HepG2 (cell line): ENCODE measurements at regions not wholly inside any gene's neighbourhood (a gene's known extent, or its start where the extent isn't known, plus 50 kb on each side); places are given as distances from the start of the nearest gene placed in this dataset.
A peak's percentile ranks its signal among the peaks of the same experiment; 100 is the strongest.

ENCODE experiments used
- CBFB ChIP-seq: sonication (generic); formaldehyde crosslinking; IDR thresholded peaks from 2 replicates; pipeline ENCODE4 v1.4.0; 2020; ENCODE audit warnings: missing genetic modification reagents
- CEBPB ChIP-seq: IDR thresholded peaks from 2 replicates; pipeline ENCODE4 v1.6.1; 2011; ENCODE audit warnings: low read depth, low read length, improper control_type of control experiment, borderline replicate concordance
- CENPT ChIP-seq: sonication (generic); formaldehyde crosslinking; IDR thresholded peaks from 2 replicates; pipeline ENCODE4 v1.8.0; 2022; ENCODE audit warnings: low read depth, mild to moderate bottlenecking, moderate library complexity, missing genetic modification reagents
- EP300 ChIP-seq, 3 experiments: sonication (generic) in 1 of 3; formaldehyde crosslinking in 1 of 3; IDR thresholded peaks; 2 replicates each; pipeline versions ENCODE4 v1.5.1 to v1.6.1; 2011 to 2020; ENCODE audit warnings: low read depth in 2 of 3, low read length in 2 of 3, borderline replicate concordance in 1 of 3, improper control_type of control experiment in 1 of 3, mild to moderate bottlenecking in 1 of 3, missing genetic modification reagents in 1 of 3, moderate library complexity in 1 of 3
- FOXJ3 ChIP-seq: sonication (generic); formaldehyde crosslinking; IDR thresholded peaks from 2 replicates; pipeline ENCODE4 v1.4.0; 2020; ENCODE audit warnings: missing genetic modification reagents, mild to moderate bottlenecking, borderline replicate concordance
- GATAD2A ChIP-seq: IDR thresholded peaks from 2 replicates; pipeline ENCODE4 v1.6.1; 2016
- HNF4A ChIP-seq: sonication (generic); formaldehyde crosslinking; IDR thresholded peaks from 2 replicates; pipeline ENCODE4 v1.4.0; 2020; ENCODE audit warnings: missing genetic modification reagents
- KDM3A ChIP-seq: IDR thresholded peaks from 2 replicates; pipeline ENCODE4 v1.6.1; 2018; ENCODE audit warnings: low read depth, missing compliant biosample characterization
- KDM6A ChIP-seq: IDR thresholded peaks from 2 replicates; pipeline ENCODE4 v1.6.1; 2016; ENCODE audit warnings: low read depth
- PBX3 ChIP-seq: sonication (generic); formaldehyde crosslinking; IDR thresholded peaks from 2 replicates; pipeline ENCODE4 v1.8.1; 2023; ENCODE audit warnings: missing genetic modification reagents, inconsistent platforms, borderline replicate concordance
- REPIN1 ChIP-seq: sonication (generic); formaldehyde crosslinking; IDR thresholded peaks from 2 replicates; pipeline ENCODE4 v1.8.0; 2022; ENCODE audit warnings: missing genetic modification reagents, low read depth, mild to moderate bottlenecking, borderline replicate concordance
- RNF219 ChIP-seq: sonication (generic); formaldehyde crosslinking; IDR thresholded peaks from 2 replicates; pipeline ENCODE4 v1.5.0; 2020; ENCODE audit warnings: mild to moderate bottlenecking, missing genetic modification reagents
- SPEN ChIP-seq: sonication (generic); formaldehyde crosslinking; IDR thresholded peaks from 2 replicates; pipeline ENCODE4 v1.5.1; 2020; ENCODE audit warnings: low read depth, mild to moderate bottlenecking, missing genetic modification reagents
- TFAP4 ChIP-seq: sonication (generic); IDR thresholded peaks from 2 replicates; pipeline ENCODE4 v1.6.1; 2016; ENCODE audit warnings: low read depth, borderline replicate concordance
- THAP11 ChIP-seq: IDR thresholded peaks from 2 replicates; pipeline ENCODE4 v1.6.1; 2016; ENCODE audit warnings: missing biosample characterization, missing genetic modification reagents
- THRA ChIP-seq: sonication (generic); formaldehyde crosslinking; IDR thresholded peaks from 2 replicates; pipeline ENCODE4 v1.4.0; 2020; ENCODE audit warnings: missing genetic modification reagents, borderline replicate concordance
- UBTF ChIP-seq: sonication (generic); formaldehyde crosslinking; IDR thresholded peaks from 2 replicates; pipeline ENCODE4 v1.4.0; 2020; ENCODE audit warnings: mild to moderate bottlenecking, missing genetic modification reagents
- ZNF263 ChIP-seq: sonication (generic); formaldehyde crosslinking; IDR thresholded peaks from 2 replicates; pipeline ENCODE4 v1.4.0; 2020; ENCODE audit warnings: missing genetic modification reagents
- ZNF382 ChIP-seq: sonication (generic); formaldehyde crosslinking; IDR thresholded peaks from 2 replicates; pipeline ENCODE4 v1.5.0; 2020; ENCODE audit warnings: missing genetic modification reagents, mild to moderate bottlenecking, borderline replicate concordance
- ZNF720 ChIP-seq: sonication (generic); formaldehyde crosslinking; IDR thresholded peaks from 2 replicates; pipeline ENCODE4 v1.4.0; 2020; ENCODE audit warnings: missing genetic modification reagents
- ZNF761 ChIP-seq: sonication (generic); formaldehyde crosslinking; conservative IDR thresholded peaks from 2 replicates; pipeline ENCODE4 v1.4.0; 2020; ENCODE audit warnings: mild to moderate bottlenecking, missing genetic modification reagents
- ZNF772 ChIP-seq: sonication (generic); formaldehyde crosslinking; IDR thresholded peaks from 2 replicates; pipeline ENCODE4 v1.5.0; 2020; ENCODE audit warnings: mild to moderate bottlenecking, missing genetic modification reagents

- TF ChIP-seq TFAP4 (peak; percentile 27; the same call in 1 of the 2 replicates), EP300 (IDR thresholded peaks at IDR 0.05; ENCODE audit: low read depth in 2 of 2, low read length in 2 of 2) (peak in 1 of 2 experiments; percentile 70; a peak in 2 of 4 replicates), EP300 (CRISPR knock-in tag; IDR thresholded peaks at IDR 0.05; ENCODE audit: borderline replicate concordance) (no peak), THRA (CRISPR knock-in tag) (peak; percentile 50; the same call in 1 of the 2 replicates), ZNF772 (CRISPR knock-in tag) (no peak), UBTF (CRISPR knock-in tag) (peak; percentile 58), RNF219 (CRISPR knock-in tag) (no peak), SPEN (CRISPR knock-in tag) (peak; percentile 26; the same call in 1 of the 2 replicates), KDM6A (CRISPR knock-in tag) (0 out of 2 replicates have a peak, but pooled peaks have one; percentile 40), ZNF382 (CRISPR knock-in tag) (no peak), PBX3 (CRISPR knock-in tag) (no peak), HNF4A (CRISPR knock-in tag) (peak; percentile 75), ZNF263 (CRISPR knock-in tag) (peak; percentile 96), KDM3A (CRISPR knock-in tag) (0 out of 2 replicates have a peak, but pooled peaks have one; percentile 61), GATAD2A (peak; percentile 91), FOXJ3 (CRISPR knock-in tag) (no peak), CEBPB (peak; percentile 87; the same call in 1 of the 2 replicates), ZNF761 (CRISPR knock-in tag) (no peak), CBFB (CRISPR knock-in tag) (0 out of 2 replicates have a peak, but pooled peaks have one; percentile 31), ZNF720 (CRISPR knock-in tag) (no peak), CENPT (no peak), THAP11 (CRISPR knock-in tag) (peak; percentile 60), REPIN1 (CRISPR knock-in tag) (no peak)
Measured at GRCh38 chr3:13223574-13224237, 150.5 kb upstream of the IQSEC1 start (continued).
